HL-60 (cell line): ENCODE measurements at regions not wholly inside any gene's neighbourhood (a gene's known extent, or its start where the extent isn't known, plus 50 kb on each side); places are given as distances from the start of the nearest gene placed in this dataset.

ENCODE experiments used
- CTCF ChIP-seq: IDR thresholded peaks from one replicate; pipeline ENCODE4 v1.5.1; 2011; ENCODE audit warnings: low read length, control low read depth, inconsistent platforms; ENCODE audit not compliant: insufficient read depth
- REST ChIP-seq: IDR thresholded peaks from 2 replicates; pipeline ENCODE4 v1.6.1; 2012; ENCODE audit warnings: low read depth; ENCODE audit not compliant: insufficient replicate concordance

- TF ChIP-seq CTCF = no peak
- no peak for TF ChIP-seq REST
Observed at GRCh38 chr3:188031121-188031520, 122.8 kb upstream of the LPP start.
